ENCODE measurements at regions not wholly inside any gene's neighbourhood (a gene's known extent, or its start where the extent isn't known, plus 50 kb on each side); places are given as distances from the start of the nearest gene placed in this dataset.
A peak's percentile ranks its signal among the peaks of the same experiment; 100 is the strongest.

GRCh38 chr4:57490520-57491255 lies 380.5 kb upstream of the IGFBP7 start:
- DNase-seq (ENCODE audit: low spot score), result no peak

- no peak for DNase-seq (ENCODE audit: low spot score)
Observed at GRCh38 chr4:57488366-57489162, 378.4 kb upstream of the IGFBP7 start.

- no peak for DNase-seq (ENCODE audit: low spot score)
Observed at GRCh38 chr4:57475424-57475823, 365.2 kb upstream of the IGFBP7 start.

- no peak for DNase-seq (ENCODE audit: low spot score)
Observed at GRCh38 chr4:57465321-57466056, 355.3 kb upstream of the IGFBP7 start.

GRCh38 chr4:57462843-57463242 lies 352.7 kb upstream of the IGFBP7 start:
- no peak for DNase-seq (ENCODE audit: low spot score)

GRCh38 chr4:57460967-57461366 lies 350.8 kb upstream of the IGFBP7 start:
- no peak for DNase-seq (ENCODE audit: low spot score)

- no peak for DNase-seq (ENCODE audit: low spot score)
Observed at GRCh38 chr4:57448901-57449300, 338.7 kb upstream of the IGFBP7 start.

GRCh38 chr4:57448452-57448851 lies 338.3 kb upstream of the IGFBP7 start:
- DNase-seq (ENCODE audit: low spot score), result no peak

GRCh38 chr4:57446266-57446665 lies 336.1 kb upstream of the IGFBP7 start:
- no peak for DNase-seq (ENCODE audit: low spot score)

GRCh38 chr4:57445686-57446085 lies 335.5 kb upstream of the IGFBP7 start:
- DNase-seq (ENCODE audit: low spot score), result no peak

- no peak for DNase-seq (ENCODE audit: low spot score)
Observed at GRCh38 chr4:57444671-57445070, 334.5 kb upstream of the IGFBP7 start.

GRCh38 chr4:57443787-57444186 lies 333.6 kb upstream of the IGFBP7 start:
- DNase-seq (ENCODE audit: low spot score), result no peak

- no peak for DNase-seq (ENCODE audit: low spot score)
Observed at GRCh38 chr4:57443308-57443707, 333.1 kb upstream of the IGFBP7 start.

GRCh38 chr4:57442831-57443291 lies 332.7 kb upstream of the IGFBP7 start:
- peak; percentile 77 for DNase-seq (ENCODE audit: low spot score)

GRCh38 chr4:57442241-57442640 lies 332.1 kb upstream of the IGFBP7 start:
- DNase-seq (ENCODE audit: low spot score), result no peak

- DNase-seq (ENCODE audit: low spot score), result no peak
Observed at GRCh38 chr4:57437649-57438048, 327.5 kb upstream of the IGFBP7 start.

GRCh38 chr4:57435300-57435699 lies 325.1 kb upstream of the IGFBP7 start:
- no peak for DNase-seq (ENCODE audit: low spot score)

- DNase-seq (ENCODE audit: low spot score), result no peak
Observed at GRCh38 chr4:57430726-57431125, 320.5 kb upstream of the IGFBP7 start.

- peak; percentile 79 for DNase-seq (ENCODE audit: low spot score)
Observed at GRCh38 chr4:57426779-57427395, 316.7 kb upstream of the IGFBP7 start.

- DNase-seq (ENCODE audit: low spot score), result no peak
Observed at GRCh38 chr4:57425610-57426009, 315.4 kb upstream of the IGFBP7 start.

GRCh38 chr4:57424232-57424897 lies 314.2 kb upstream of the IGFBP7 start:
- DNase-seq (ENCODE audit: low spot score), result no peak

- DNase-seq (ENCODE audit: low spot score), result no peak
Observed at GRCh38 chr4:57418133-57418532, 307.9 kb upstream of the IGFBP7 start.
